ENCODE measurements at regions not wholly inside any gene's neighbourhood (a gene's known extent, or its start where the extent isn't known, plus 50 kb on each side); places are given as distances from the start of the nearest gene placed in this dataset.

DNA sequence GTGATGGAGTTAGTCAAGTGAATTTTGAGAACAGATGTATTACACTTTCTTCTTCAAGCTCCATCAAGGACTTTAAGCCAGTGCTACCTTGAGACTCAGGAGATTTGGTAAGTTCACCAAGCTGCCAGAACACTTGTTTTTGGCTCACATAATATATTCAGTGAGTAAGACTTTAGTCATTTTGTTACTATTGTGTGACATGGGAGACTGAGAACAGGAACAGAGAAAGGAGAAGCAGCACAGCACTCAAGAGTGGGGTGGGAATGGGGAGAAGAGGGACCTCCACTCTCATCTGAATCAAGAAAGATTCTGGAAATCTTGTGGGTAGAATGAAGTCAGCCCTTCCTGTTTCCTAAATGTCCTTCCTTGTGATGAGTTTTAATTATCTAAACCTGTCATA lies 87.3 kb upstream of the TET2 start:
- intact Hi-C loops (cut with DNase I) = no loop called here

GRCh38 chr4:105060628-105061027 lies 86.0 kb upstream of the TET2 start:
- DNase-seq = peak in 1 of 4 donors; percentile 29

More for the DNA sequence above, 87.3 kb upstream of the TET2 start:
- TF ChIP-seq CTCF (IDR thresholded peaks at IDR 0.05) (no peak), POLR2A (IDR thresholded peaks at IDR 0.05) (no peak)
- DNase-seq (peak in 1 of 4 donors; percentile 7), ATAC-seq (no peak)
- H3K9me3 ChIP-seq = no peaks in the 10 kb centered on the region
- H3K4me3 ChIP-seq = no peak overlapping the region
- H3K4me1 ChIP-seq = peaks cover 16% of the 10 kb centered on the region
- H3K36me3 ChIP-seq (replicated peaks in 1 of 2; ENCODE audit: insufficient read depth in 1 of 2, low read depth in 2 of 2) = no peaks in the 10 kb centered on the region
- no peaks in the 10 kb centered on the region for H3K27me3 ChIP-seq
- no peak overlapping the region for H3K27ac ChIP-seq

DNA sequence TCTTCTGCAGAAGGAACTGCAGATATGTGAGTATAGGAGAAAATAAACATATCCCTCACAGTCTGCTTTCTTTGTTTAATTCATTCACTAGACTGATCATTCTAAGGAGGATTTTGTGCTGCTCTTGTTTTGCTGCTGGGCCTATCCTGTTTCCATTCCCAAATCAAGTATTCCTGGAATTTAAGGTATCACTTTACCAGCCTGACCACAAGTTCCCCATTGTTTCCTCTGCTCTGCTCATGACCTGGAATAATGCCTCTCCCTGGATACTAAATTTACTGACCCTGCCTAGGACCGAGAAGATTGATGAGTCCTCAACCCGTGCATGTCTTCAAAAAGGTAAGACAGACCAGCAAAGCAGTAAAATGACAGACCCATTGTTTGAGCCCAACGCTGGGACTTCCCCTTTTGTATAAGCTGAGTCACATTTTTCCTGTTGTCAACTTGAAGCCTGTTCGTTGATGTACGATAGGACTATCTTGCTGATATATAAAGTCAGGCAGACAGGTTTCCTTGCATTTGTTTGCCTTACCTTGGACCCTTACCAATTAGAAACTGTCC lies 85.5 kb upstream of the TET2 start:
- Histone ChIP-seq H3K27ac (peak overlapping the region in 2 of 4 donors; percentile 14 to 40), H3K9me3 (no peaks in the 10 kb centered on the region), H3K36me3 (replicated peaks in 1 of 2; ENCODE audit: insufficient read depth in 1 of 2, low read depth in 2 of 2) (no peaks in the 10 kb centered on the region), H3K27me3 (no peaks in the 10 kb centered on the region), H3K4me3 (no peak overlapping the region), H3K4me1 (peaks cover 16% of the 10 kb centered on the region)
- peak; percentile 53 for ATAC-seq
- no peak for TF ChIP-seq CTCF (IDR thresholded peaks at IDR 0.05)
- TF ChIP-seq POLR2A (IDR thresholded peaks at IDR 0.05) = no peak
- intact Hi-C loops (cut with DNase I) = no loop called here
- 5 to 6% methylated on average over 5 of the region's 5 CpGs for whole genome bisulfite sequencing, 2 donors
- peak in 2 of 4 donors; percentile 8 to 40 for DNase-seq

More at GRCh38 chr4:105060628-105061027, 86.0 kb upstream of the TET2 start:
- no peak for TF ChIP-seq CTCF (IDR thresholded peaks at IDR 0.05)
- TF ChIP-seq POLR2A (IDR thresholded peaks at IDR 0.05) = no peak
- no peak for ATAC-seq
- Histone ChIP-seq H3K27me3 (no peaks in the 10 kb centered on the region), H3K27ac (peak overlapping the region in 2 of 4 donors; percentile 14 to 40), H3K4me1 (peaks cover 16% of the 10 kb centered on the region), H3K4me3 (no peak overlapping the region), H3K9me3 (no peaks in the 10 kb centered on the region), H3K36me3 (replicated peaks in 1 of 2; ENCODE audit: insufficient read depth in 1 of 2, low read depth in 2 of 2) (no peaks in the 10 kb centered on the region)
- intact Hi-C loops (cut with DNase I) = no loop called here
- WGBS, 2 donors = 52 to 75% methylated on average over 1 of the region's 1 CpG

GRCh38 chr4:105061731-105062130 lies 84.9 kb upstream of the TET2 start:
- Histone ChIP-seq H3K4me1 (peaks cover 16% of the 10 kb centered on the region), H3K4me3 (no peak overlapping the region), H3K27me3 (no peaks in the 10 kb centered on the region), H3K27ac (peak overlapping the region in 2 of 4 donors; percentile 14 to 40), H3K36me3 (replicated peaks in 1 of 2; ENCODE audit: insufficient read depth in 1 of 2, low read depth in 2 of 2) (no peaks in the 10 kb centered on the region), H3K9me3 (no peaks in the 10 kb centered on the region)
- intact Hi-C loops (cut with DNase I) = no loop called here
- 2 to 3% methylated on average over 1 of the region's 1 CpG for WGBS, 2 donors
- TF ChIP-seq POLR2A (IDR thresholded peaks at IDR 0.05) = no peak
- no peak for TF ChIP-seq CTCF (IDR thresholded peaks at IDR 0.05)
- DNase-seq (no peak), ATAC-seq (no peak)

DNA sequence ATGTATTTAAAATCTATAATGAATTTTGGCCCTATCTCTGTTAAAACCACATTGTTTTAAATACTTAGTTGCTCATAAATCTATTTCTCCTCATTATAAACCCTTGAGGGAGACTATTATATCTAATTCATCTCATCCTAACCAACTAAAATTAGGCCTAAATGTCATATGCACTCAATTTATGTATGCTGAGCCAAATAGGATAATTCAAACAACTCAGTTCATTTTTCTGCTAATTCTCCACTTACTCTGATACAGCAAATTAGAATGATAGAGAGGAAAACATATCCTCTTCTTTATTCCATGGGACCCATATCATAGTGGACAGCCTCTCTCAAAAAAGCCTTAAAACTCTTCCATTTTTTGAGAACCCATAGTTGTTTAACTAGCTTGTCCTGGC lies 80.3 kb upstream of the TET2 start:
- no peak for ATAC-seq
- H3K36me3 ChIP-seq (replicated peaks in 1 of 2; ENCODE audit: insufficient read depth in 1 of 2, low read depth in 2 of 2) = no peaks in the 10 kb centered on the region
- TF ChIP-seq CTCF (IDR thresholded peaks at IDR 0.05) (no peak), POLR2A (IDR thresholded peaks at IDR 0.05) (no peak)
- no peak overlapping the region for H3K27ac ChIP-seq
- H3K4me1 ChIP-seq = peaks cover 6% of the 10 kb centered on the region
- H3K4me3 ChIP-seq = no peak overlapping the region
- H3K27me3 ChIP-seq = no peaks in the 10 kb centered on the region
- H3K9me3 ChIP-seq = no peaks in the 10 kb centered on the region
- no peak for DNase-seq
- intact Hi-C loops (cut with DNase I) = no loop called here
